NCI-H226 (cell line): ENCODE measurements at regions not wholly inside any gene's neighbourhood (a gene's known extent, or its start where the extent isn't known, plus 50 kb on each side); places are given as distances from the start of the nearest gene placed in this dataset.

ENCODE experiments used
- DNase-seq: peaks from one replicate; pipeline ENCODE4 v3.0.0-alpha.2; 2015

DNA sequence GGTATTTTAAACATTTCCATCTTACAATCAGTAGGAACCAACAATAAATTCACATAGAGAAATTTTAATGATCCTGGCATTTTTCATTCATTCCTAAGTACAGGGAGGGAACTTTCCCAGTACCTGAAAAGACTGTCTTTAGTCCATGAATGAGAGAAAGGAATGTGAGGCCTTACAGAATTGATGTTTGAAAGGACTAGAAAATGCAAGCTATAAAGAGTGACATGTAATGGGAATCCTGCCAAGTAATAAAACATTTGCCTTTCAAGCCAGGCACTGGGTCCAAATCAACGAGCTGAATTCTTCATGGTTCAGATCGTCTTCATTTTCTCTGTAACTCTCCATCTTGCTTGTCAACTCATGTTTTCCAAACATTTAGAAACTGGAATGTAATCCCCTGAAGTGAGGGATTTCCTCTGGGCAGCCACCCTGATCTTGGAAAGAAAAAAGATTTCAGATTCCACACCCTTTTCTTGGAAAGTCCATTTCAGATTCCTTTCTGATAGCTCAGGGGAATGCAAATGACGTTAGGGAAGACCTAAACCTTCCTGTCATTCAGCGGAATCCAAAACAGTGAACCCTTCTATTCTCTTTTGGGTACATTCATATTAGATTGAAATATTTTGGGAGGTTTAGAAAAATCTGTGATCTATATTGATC lies 315.8 kb downstream of the SH3GL2 start:
- no peak for DNase-seq

DNA sequence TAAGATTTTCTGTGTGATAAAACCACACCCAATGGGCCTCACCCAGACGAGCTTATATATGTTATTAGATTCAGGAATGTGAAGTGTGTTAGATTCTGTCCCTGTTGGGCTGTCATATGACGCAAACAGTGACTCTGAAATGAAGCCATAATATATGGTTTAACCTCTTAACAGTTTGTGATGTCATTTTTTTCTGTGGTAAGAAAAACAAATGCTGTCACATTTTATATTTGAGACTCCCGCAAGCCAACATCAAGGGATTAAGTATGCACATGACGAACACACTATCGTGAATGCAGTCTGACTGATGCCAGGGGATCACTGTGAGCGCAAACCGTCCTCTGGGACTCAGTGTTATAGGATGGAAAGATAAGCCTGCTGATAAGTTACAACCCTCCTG lies 321.7 kb downstream of the SH3GL2 start:
- DNase-seq = no peak

DNA sequence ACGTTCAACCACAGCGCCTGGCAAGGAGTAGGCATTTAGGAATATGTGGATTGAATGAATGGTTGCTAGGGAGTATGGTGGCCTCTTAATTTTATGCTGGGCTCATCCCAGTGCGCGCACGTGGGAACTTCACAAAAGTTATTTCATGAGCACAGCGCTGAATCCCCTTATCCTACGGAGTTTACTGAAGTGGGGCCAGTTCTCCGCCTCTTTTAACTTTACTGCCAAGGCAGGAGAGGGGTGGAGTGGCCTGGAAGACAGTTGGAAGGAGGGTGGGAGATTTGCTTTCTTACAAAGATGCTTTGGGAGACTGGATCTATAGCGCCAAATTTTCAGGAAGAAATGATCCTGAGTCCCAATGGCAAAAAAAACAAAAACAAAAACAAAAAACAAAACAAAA lies 326.5 kb downstream of the SH3GL2 start:
- DNase-seq = no peak

DNA sequence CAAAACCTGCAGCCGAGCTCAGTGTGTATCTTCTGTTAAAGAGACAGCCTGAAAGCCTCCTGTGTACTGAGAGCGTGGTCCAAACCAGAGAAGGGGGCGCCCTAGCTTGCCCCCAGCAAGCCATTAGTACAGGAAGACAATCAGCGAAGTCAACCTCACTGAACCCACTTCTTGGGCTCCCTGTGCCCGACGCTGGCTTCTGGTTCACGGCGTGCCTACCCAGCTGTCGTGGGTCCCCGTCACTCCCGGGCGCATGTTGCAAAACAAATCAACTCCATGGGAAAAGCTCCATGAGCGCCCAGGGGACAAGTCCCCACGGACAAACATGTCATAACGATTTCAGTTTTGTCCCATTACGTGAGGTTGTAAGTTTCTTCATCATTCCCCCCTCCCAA lies 326.9 kb downstream of the SH3GL2 start:
- DNase-seq = no peak

DNA sequence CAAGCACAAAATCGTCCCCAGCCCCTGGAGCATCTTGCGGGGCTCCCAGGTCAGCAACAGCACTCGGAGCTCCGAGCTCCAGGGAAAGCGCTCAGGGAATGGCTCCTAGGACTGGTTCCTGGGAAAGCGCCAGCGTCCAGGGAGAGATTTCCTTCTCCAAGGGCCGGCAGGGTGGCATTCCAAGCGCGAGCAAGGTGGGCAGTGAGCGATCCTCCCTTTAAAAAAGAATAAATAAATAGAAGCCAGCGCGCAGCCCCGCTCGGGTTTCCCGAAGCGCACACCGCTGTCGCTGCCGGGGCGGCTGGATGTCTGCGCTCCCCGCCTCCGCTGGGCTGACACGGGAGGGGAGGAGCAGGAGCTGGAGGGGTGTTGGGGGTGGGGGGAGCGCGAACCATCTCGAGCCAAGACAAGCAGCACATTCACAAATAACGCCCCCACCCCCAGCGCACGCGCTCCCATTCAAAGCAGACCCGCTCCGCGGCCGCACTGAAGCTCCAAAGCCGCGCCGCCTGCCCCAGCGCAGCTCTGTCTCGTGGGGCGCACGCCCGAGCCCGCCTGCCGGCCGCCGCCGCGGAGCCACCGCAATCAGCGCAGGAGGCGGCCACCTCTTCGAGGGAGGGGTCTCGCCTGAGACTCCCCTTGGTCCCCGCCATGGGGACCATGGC lies 327.4 kb downstream of the SH3GL2 start:
- no peak for DNase-seq

DNA sequence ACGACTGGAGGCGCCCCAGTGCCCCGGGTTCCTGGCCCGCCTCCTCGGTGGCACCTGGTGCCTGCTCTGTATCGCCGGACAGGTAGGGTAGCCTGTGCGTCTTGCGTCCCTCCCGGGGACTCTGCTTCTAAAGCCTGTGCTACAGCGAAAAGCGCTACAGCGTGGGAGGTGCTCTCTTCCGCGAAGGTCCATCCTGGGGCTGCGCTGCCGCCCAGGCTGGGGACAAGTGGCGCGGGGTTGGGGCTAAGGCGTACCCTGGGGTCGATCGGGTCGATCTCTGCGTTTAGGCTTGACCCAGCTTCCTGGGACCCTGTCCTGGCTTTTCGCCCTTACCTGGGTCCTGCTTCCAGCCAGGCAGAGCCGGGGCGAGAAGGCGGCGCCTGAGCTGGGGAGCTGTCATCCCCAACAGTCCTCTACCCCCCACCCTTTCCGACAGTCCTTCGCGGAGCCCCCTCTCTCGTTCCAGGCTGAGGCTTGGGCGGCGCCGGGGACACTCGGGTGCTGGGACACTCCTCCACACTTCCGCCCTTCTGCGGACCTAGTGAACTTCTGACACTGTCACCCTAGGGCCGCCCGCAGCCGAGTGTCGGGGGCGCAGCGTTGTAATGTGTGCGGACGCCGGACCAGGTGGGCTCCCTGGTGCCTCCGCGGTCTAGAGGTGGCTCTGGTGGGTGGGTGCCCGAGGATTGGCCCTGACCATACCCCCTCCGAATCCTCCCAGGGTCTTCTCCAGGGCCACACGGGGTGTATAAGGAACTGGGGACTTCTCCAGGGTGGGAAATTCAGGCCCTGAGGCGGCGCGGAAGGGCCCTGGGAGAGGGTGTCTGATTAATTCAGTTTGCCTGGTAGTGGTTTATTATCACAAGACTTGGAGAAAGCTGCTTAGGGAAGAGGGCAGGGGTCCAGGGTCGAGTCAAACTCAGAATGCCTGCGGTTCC lies 328.2 kb downstream of the SH3GL2 start:
- no peak for DNase-seq

DNA sequence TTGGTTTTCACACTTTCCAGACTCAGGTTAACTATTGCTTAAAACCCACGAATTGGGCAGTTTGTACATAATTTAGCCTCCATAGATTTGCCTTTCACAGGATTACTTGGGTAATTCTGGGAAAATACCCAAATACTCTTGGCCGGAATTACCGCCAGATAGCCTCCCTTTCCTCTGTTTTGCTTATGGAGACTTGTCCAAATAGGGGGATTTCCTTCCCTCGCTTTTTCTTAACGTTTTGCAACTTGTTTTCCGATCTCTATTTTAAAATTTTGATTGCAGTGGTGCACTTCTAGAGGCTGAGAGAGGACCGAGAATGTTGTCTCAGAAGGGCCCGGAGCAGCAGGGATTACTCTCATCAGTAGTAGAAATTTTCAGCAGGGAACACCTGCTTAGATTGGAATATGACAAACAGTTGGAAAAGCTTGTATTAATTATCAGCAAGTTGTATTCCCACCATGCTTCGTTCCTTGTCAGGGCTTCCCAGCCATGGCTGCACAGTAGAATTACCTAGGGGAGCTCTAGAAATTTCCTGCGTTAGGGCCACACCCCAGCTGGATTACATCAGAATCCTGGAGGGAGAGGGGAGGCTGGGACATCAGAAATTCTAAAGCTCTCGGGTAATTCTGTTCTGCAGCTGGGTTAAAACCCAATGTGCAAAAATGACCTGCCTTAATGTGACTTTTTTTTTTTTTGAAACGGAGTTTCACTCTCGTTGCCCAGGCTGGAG lies 329.1 kb downstream of the SH3GL2 start:
- DNase-seq = no peak

DNA sequence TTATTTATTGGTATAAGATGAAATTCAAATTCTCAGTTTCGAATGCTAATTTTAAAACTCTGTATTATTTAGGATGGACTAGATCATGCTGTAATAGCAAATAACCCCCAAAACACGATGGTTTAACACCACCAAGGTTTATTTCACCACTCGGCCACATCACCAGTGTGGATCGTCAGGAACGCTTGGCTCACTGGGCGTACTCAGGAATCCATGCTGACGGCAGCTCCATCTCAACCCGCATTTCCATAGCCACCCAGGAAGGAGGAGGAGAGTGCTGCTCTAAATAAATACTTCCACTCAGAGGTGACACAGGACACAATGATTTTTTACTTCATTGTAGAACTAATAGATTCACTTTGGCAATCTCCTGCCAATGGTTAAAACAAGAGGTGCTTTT lies 347.4 kb downstream of the SH3GL2 start:
- DNase-seq = no peak

DNA sequence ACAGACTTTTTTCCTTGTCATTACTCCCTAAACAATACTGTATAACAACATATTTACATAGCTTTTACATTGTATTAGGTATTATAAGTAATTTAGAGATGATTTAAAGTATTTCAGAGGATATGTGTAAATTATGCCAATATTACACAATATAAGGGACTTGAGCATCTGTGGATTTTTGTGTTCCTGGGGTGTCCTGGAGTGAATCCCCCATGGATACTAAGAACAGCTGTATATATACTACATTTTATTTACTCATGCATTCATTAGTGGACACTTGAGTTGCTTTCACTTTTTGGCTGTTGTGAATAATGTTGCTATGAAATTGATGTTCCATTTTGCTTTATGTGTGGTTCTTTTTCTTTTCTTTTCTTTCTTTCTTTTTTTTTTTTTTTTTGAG lies 348.8 kb downstream of the SH3GL2 start:
- DNase-seq = no peak

DNA sequence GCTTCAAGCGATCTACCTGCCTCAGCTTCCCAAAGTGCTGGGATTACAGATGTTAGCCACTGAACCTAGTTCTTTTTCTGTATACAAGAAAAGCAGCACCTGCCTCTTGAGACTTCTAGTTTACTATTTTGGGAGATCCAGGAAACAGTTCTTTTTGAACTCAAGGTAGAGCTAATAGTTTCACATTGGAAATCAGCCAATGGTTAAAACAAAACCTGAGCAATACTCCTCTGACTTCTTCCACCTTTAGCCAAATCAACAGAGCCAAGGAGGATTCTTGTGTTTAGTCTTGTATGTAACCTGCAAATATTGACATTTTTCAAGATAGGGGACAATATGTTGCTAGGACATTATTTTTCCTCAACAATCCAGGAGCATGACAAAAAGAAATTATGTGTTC lies 349.4 kb downstream of the SH3GL2 start:
- no peak for DNase-seq

DNA sequence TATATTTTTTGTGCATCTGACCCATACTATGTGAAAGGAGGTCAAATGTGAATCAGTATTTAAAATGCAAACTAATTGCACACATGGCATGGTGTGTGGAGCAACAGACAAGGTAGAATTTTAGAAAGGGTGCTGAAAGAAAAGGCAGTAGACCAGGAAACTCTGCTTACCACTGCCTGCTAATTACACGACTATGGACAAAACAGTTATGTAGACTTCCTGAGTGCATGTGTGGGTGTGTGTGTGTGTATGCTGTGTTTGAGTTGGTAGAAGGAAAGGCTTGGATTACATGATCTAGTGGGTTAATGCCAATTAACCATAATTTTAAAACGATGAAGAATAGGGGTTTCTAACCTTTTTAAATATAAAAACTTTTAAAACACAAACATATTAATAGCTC lies 349.9 kb downstream of the SH3GL2 start:
- DNase-seq = no peak

DNA sequence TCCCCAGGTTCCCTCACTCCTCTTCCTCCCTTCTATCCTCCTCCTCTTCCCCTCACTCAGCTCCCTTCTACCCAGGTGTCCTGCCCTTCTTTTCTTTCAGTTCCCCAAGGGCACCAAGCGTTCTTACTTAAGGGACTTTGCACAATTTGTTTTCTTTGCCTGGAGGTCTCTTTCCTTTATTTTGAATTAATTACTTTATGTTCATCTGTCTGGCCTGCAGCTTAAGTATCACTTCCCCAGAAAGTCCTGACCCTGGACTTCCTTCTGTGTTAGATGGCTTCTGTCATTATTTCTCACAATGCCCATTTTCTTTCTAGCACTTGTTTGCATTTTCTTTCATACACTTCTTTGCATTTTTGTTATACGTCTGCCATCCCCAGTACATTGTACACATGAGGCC lies 350.6 kb downstream of the SH3GL2 start:
- DNase-seq = no peak

DNA sequence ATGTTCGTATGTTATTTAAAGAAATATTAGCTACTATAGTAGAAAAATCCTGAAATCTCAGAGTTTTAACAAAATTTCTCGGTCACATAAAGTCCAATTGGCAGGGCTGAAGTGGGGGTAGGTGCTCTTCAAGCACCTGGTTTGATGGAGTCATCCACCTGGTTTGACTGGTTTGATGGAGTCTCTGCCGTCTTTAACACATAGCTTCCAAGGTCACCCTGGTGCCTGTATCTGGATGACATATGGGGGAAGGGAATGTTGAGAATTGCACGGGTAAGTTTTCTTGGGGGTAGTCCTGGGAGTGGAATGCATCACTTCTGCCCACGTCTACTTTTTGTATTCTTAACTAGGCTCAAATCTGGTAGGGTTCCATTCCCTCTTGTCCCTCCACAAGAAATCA lies 351.2 kb downstream of the SH3GL2 start:
- no peak for DNase-seq

DNA sequence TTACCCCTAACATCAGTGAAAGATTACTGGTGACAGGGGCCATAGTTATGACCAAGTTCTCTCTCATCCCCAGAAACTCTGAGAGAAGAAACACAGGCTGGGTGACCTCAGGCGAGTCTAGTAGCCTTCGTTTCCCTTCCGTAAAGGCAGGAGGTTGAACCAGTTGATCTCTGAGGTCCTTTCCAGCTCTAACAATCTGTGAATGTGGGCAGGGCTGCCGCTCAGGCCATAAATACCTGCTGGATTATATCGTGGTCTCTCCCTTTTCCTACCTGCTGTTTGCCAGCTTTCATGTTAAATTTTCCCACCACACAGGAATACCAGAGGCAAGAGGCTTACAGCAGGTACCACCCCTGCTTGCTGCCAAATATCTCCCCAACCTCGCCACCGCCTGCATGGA lies 357.5 kb downstream of the SH3GL2 start:
- no peak for DNase-seq

DNA sequence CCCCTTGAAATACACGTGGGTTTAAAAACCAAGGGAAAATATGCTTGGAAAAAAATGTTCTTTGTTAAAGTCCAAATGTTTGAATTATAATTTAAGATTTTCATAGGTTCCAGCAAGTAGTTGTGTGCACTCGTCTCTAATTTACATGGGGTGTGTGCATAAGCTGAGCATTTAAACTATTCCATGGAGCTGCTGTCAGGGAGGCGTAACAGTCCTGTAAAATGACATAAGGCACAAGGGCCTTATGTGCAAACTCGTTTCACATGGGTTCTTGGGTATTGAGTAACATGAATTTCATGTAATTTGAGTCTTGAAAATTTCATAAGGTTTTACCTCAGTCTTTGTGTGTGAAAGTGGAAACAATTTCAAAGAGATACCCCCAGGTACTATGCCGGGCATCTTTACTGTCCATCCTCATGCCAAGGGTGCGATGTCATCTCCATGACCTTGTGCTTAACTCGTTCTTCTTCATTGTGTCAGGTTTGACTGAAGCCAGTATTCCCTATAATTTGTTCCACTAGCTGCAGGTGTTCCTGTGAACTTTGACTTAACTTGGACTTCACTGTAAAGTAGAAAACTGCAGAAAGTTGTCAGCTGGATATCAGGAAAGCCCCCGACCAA lies 359.3 kb downstream of the SH3GL2 start:
- no peak for DNase-seq

DNA sequence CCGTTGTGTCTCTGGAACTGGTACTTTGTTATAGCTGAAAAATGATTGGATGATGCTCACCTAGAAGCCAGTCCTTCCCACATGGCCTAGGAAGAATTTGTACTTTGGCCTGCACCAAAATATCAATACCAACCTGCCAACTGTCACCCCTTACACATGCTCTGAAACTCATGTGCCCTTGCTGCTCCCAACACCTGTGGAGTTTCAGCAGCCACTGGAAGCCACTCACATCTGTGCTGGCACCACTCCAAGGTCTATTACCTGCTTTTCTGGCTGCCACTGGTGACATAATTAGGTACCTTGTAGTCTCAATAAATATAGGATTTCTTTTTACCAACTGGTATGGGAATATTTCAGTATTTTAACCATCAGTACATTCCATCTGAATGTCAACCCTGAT lies 363.6 kb downstream of the SH3GL2 start:
- no peak for DNase-seq

DNA sequence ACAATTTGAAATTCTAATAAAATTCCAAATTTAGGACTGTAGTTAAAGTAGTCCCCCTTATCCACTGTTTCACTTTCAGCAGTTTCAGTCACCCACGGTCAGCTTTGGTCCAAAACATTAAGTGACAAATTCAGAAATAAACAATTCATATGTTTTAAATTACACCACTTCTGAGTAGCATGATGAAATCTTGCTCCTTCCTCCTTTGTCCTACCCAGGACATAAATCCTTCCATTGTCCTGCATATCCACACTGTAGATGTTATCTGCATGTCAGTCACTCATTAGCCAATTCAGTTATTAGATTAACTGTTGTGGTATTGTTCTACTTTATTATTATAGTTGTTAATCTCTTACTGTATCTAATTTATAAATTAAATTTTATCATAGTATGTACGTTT lies 376.5 kb downstream of the SH3GL2 start:
- DNase-seq = no peak

DNA sequence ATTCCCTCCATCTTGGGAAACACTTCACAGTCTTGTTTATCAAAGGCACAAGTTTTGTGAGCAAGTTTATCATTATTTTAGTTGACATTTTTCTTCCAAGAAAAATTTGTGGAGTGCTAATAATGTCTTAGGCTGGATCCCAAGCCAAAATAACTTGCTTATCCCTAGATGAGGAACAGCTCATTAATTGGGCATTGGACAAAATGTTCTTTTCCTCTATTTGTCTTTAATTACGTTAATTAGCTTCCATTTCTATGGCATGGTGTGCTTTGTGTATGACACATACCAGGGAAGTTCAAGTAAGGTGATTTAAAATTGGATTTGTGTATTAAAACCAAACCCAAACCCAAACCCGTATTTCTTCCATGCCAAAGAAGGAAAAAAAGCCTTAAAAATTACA lies 379.5 kb downstream of the SH3GL2 start:
- no peak for DNase-seq

DNA sequence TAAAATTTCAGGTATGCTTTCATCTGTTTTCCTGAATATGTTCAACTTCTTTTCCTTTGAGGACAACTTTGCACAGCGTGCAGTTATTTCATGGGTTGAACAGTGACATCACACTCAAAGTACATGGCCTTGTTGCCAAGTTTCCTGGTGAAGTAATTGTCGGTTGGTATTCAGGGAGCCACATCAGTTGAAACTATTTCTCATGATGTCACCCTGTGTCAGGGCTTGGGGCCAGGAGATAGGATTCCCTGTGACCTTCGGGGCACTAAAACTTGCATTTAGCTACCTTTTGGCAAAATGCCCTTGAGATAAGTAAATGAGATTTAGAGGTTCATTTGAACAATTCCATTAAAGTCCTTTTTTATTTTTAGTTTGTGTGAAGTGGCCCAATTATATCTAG lies 383.9 kb downstream of the SH3GL2 start:
- no peak for DNase-seq

DNA sequence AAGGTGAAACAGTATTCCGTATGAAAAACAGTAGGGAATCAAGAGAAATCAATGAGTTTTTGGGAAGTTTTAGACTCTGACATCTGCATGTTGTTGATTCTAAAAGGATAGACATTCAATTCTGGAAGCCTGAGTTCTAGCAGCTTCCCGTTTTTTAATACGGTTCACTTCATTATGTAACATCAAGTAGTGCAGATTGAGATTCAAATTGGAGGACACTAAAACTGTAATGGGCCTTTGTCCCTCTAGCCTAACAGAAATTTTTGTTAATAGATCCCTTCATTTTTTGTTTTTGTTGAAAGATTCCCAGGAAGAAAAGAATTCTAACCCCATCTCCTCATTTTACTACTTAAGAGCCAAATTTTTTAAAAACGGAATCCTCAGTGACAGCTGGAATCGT lies 384.6 kb downstream of the SH3GL2 start:
- no peak for DNase-seq

DNA sequence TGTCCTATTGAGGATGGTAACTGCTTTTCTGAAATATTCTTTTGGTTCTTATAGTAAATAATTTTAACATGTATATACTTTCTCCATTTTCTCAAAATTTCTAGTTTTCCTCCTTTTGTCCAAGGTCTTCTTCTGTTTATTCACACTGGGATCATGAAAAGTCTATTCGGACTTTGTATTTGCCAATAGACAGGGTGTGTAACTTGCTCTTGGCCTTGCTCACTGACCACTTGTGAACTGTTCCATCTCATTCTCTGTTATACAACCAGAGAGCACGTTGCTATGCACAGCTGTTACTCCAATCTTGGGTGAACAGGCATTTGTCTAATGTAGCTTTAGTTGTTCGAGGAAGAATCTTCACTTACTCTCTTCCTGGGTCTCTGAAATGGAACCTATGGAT lies 388.9 kb downstream of the SH3GL2 start:
- DNase-seq = no peak

DNA sequence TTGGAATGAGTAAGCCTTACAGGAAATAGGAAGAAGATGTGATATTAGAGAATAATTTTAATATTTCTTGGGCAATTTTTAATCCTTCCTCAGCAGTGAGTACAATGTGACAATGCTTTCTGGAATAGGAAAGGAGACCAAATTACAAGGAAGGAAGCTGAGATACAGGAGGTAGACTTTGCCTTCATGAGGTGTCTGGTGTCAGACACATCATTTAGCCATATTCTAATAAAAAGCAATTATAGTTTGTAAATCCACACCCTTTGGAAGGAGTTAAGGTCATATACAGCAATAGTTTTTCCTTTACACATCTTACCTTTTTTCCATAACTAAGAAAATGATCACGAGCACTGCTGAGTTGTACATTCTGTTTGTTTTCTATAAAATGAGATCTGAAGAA lies 390.4 kb downstream of the SH3GL2 start:
- no peak for DNase-seq

DNA sequence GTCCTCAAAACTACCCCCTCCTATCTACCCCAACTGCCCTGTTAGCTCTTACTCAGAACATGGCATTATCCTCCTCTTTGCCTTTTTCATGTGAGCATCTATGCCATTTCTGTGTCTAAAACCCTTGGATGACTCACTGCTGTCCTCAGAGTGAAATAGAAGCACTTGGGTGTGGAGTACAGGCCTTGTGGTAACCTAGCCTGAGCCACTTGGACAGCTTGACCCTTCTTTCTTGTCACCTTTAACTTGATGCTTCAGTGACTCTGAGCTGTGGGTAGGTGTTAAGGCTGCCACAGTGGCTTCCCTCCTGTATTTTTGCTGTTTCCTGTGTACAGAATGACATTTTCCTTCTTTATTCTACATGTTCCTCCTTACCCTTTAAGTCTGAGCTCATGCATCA lies 391.4 kb downstream of the SH3GL2 start:
- DNase-seq = no peak
